Endothelial cell (in vitro differentiated cells): ENCODE measurements at regions not wholly inside any gene's neighbourhood (a gene's known extent, or its start where the extent isn't known, plus 50 kb on each side); places are given as distances from the start of the nearest gene placed in this dataset.

Experiments
- DNase-seq: peaks from one replicate; pipeline ENCODE4 v3.0.0; 2021; ENCODE audit warnings: low spot score
- H3K27ac Mint-ChIP-seq: one replicate; pipeline ENCODE4 v1.8.0; 2021; ENCODE audit warnings: mixed read lengths, inconsistent platforms; ENCODE audit not compliant: unreplicated experiment
- H3K27me3 Mint-ChIP-seq: one replicate; pipeline ENCODE4 v1.8.0; 2021; ENCODE audit warnings: mild to moderate bottlenecking, moderate library complexity, mixed read lengths, inconsistent platforms; ENCODE audit not compliant: unreplicated experiment
- H3K36me3 Mint-ChIP-seq: one replicate; pipeline ENCODE4 v1.8.0; 2021; ENCODE audit warnings: mild to moderate bottlenecking, low read depth, mixed read lengths, inconsistent platforms; ENCODE audit not compliant: unreplicated experiment
- H3K4me1 Mint-ChIP-seq: one replicate; pipeline ENCODE4 v1.8.0; 2021; ENCODE audit warnings: mild to moderate bottlenecking, mixed read lengths, inconsistent platforms; ENCODE audit not compliant: unreplicated experiment
- H3K4me3 Mint-ChIP-seq: one replicate; pipeline ENCODE4 v1.8.0; 2021; ENCODE audit warnings: mild to moderate bottlenecking, mixed read lengths, inconsistent platforms; ENCODE audit not compliant: unreplicated experiment
- H3K9me3 Mint-ChIP-seq: one replicate; pipeline ENCODE4 v1.8.0; 2021; ENCODE audit warnings: mixed read lengths, inconsistent platforms; ENCODE audit not compliant: unreplicated experiment
- TF ChIP-seq, protein P1 (sequence below): fragments of 200-600 bp; sonication (generic); IDR thresholded peaks from one replicate; pipeline ENCODE4 v1.5.0; 2021; ENCODE audit warnings: antibody characterized with exemption; ENCODE audit not compliant: unreplicated experiment

DNA sequence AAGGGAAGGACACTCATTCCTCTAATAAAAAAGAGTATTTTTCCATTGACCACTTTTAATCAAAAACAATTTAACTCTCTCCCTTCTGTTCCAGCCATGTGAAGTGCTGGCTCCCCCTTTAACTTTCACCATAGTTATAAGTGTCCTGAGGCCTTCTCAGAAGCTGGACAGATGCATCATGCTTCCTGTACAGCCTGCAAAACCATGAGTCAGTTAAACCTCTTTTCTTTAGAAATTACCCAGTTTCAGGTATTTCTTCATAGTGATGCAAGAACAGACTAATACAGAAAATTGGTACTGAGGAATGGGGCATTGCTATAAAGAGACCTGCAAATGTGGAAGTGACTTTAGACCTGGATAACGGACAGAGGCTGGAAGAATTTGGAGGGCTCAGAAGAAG is 643.6 kb upstream of the DDX18 start:
- peaks cover 6% of the 10 kb centered on the region for H3K9me3 Mint-ChIP-seq

DNA sequence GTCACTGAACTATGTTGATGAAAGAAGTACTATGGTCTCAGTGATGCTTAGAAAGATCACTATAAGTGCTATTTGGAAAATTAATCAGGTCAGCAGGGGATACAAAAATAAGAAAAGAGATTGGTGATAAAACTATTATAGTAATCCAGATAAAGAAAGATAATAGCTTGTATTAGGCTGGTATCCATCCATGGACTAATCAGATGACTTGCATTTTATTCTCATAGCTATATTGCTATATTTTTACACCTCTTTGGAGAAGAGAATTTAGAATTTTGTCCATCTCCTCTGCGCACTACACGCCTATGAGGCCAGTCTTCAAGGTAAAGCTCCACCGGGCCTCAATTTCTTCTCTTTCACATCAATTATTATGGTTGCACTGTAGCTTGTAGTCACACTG is 635.1 kb upstream of the DDX18 start:
- H3K4me3 Mint-ChIP-seq, result no peak overlapping the region
- TF ChIP-seq, protein P1, sequence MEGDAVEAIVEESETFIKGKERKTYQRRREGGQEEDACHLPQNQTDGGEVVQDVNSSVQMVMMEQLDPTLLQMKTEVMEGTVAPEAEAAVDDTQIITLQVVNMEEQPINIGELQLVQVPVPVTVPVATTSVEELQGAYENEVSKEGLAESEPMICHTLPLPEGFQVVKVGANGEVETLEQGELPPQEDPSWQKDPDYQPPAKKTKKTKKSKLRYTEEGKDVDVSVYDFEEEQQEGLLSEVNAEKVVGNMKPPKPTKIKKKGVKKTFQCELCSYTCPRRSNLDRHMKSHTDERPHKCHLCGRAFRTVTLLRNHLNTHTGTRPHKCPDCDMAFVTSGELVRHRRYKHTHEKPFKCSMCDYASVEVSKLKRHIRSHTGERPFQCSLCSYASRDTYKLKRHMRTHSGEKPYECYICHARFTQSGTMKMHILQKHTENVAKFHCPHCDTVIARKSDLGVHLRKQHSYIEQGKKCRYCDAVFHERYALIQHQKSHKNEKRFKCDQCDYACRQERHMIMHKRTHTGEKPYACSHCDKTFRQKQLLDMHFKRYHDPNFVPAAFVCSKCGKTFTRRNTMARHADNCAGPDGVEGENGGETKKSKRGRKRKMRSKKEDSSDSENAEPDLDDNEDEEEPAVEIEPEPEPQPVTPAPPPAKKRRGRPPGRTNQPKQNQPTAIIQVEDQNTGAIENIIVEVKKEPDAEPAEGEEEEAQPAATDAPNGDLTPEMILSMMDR, result no peak
- DNase-seq, result no peak
- H3K36me3 Mint-ChIP-seq, result no peaks in the 10 kb centered on the region
- no peaks in the 10 kb centered on the region for H3K9me3 Mint-ChIP-seq
- H3K4me1 Mint-ChIP-seq, result no peaks in the 10 kb centered on the region
- H3K27ac Mint-ChIP-seq, result no peak overlapping the region
- H3K27me3 Mint-ChIP-seq, result no peaks in the 10 kb centered on the region

More for the DNA sequence above, 643.6 kb upstream of the DDX18 start:
- H3K4me3 Mint-ChIP-seq, result no peak overlapping the region
- H3K27ac Mint-ChIP-seq, result no peak overlapping the region
- H3K36me3 Mint-ChIP-seq, result peaks cover 15% of the 10 kb centered on the region
- no peak for DNase-seq
- no peaks in the 10 kb centered on the region for H3K27me3 Mint-ChIP-seq
- TF ChIP-seq, protein P1, result no peak
- no peaks in the 10 kb centered on the region for H3K4me1 Mint-ChIP-seq

DNA sequence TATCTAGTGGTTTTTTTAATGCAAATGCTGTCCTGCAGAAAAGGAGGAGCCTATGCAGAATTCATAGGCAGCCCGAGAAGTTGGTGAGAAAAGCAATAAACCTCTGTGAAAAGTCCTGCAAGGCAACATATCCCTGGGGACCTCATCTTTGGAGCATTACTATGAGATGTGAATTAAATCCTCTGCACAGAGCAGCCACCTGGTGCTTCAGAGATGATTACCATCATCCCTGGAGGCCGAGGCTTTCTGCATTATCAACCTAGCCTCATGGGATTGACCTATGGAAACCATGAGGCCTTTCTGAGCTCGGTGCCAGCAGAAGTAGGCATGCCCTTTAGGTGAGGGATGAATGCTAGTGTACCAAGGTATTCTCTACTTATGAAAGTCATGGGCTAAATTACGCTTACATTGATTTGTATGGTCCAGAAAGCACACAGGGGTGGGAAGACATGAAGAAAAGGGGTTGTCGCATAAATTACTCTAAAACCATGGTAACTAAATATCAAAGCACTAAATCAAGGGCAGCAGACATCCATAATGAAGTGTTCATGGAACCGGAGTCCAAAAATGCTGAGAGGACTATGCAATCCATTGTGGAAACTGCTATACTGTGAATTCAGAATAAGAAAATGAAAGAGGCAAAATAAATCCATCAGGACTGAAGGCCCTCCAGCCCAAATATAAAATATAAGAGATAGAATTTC is 623.5 kb upstream of the DDX18 start:
- DNase-seq, result no peak
- H3K4me1 Mint-ChIP-seq, result no peaks in the 10 kb centered on the region
- TF ChIP-seq, protein P1, result no peak
- no peak overlapping the region for H3K27ac Mint-ChIP-seq
- no peak overlapping the region for H3K4me3 Mint-ChIP-seq
- peaks cover 2% of the 10 kb centered on the region for H3K27me3 Mint-ChIP-seq
- no peaks in the 10 kb centered on the region for H3K36me3 Mint-ChIP-seq
- H3K9me3 Mint-ChIP-seq, result no peaks in the 10 kb centered on the region

DNA sequence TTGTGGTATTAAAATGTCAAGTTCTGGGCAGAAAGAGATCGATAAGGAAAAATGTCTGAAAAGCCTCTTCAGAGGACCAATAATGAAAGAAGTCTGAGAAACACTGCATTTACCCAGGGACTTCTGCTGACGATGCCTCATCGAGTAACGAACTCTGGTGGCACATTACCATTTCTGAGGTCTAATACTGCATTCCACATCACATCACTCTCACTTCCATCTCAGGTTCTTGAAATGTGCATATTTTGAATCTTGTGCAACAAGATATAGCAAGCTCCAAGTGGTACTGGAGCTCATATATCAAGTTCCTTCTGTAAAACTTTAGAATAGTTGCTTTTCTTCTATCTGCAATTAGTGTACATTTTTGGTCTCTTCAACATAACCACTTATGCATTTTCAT is 619.1 kb upstream of the DDX18 start:
- peaks cover 2% of the 10 kb centered on the region for H3K27me3 Mint-ChIP-seq
- no peak overlapping the region for H3K4me3 Mint-ChIP-seq
- H3K36me3 Mint-ChIP-seq, result no peaks in the 10 kb centered on the region
- peaks cover 10% of the 10 kb centered on the region for H3K4me1 Mint-ChIP-seq
- no peak overlapping the region for H3K27ac Mint-ChIP-seq
- DNase-seq, result no peak
- TF ChIP-seq, protein P1, result no peak
- H3K9me3 Mint-ChIP-seq, result no peaks in the 10 kb centered on the region

DNA sequence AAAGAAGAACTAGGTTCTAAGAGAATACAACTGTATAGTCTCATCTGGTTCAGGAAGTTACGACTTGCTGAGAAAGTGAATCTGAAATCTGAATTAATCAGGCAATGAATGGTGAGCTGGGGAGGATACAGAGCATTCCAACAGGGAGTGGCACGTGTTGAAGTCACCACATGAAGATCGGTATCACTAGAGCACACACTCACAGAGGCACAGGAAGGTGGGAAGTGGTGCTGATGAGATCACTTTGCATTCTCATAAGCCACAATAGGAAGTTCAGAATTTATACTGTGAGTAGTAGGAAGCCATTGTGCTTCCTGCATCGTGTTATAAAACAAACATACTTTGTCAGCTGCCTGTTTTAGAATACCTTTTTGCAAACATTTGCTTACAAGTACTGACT is 615.0 kb upstream of the DDX18 start:
- TF ChIP-seq, protein P1, result no peak
- Mint-ChIP-seq H3K36me3 (no peaks in the 10 kb centered on the region), H3K27ac (no peak overlapping the region), H3K9me3 (no peaks in the 10 kb centered on the region), H3K27me3 (peaks cover 3% of the 10 kb centered on the region), H3K4me1 (peaks cover 10% of the 10 kb centered on the region), H3K4me3 (no peak overlapping the region)
- DNase-seq, result peak; percentile 9
